Adrenal gland (tissue), 9 donors: ENCODE measurements at regions not wholly inside any gene's neighbourhood (a gene's known extent, or its start where the extent isn't known, plus 50 kb on each side); places are given as distances from the start of the nearest gene placed in this dataset.

Experiments used
- DNase-seq, 7 donors: peaks; one replicate each; pipeline ENCODE4 v3.0.0-alpha.2; 2019 to 2020
- H3K27ac ChIP-seq, 5 donors: fragments of 200-600 bp; sonication (generic) in 4 of 5; 1 replicate in 3 of 5; 2 replicates in 2 of 5; pipeline versions ENCODE4 v1.5.1 to v1.8.0; 2016 to 2020; ENCODE audit warnings: mild to moderate bottlenecking in 1 of 5
- H3K27me3 ChIP-seq: fragments of 200-600 bp; 2 replicates; pipeline ENCODE4 v1.8.0; 2021
- H3K36me3 ChIP-seq, 2 donors: fragments of 200-600 bp; replicated peaks in 1 of 2; 1 replicate in 1 of 2; 2 replicates in 1 of 2; pipeline versions ENCODE4 v1.5.1 to v1.8.0; 2018 to 2022
- H3K4me1 ChIP-seq, 2 donors: fragments of 200-600 bp; replicated peaks in 1 of 2; 1 replicate in 1 of 2; 2 replicates in 1 of 2; pipeline versions ENCODE4 v1.5.1 to v1.8.0; 2018 to 2021
- H3K4me3 ChIP-seq, 4 donors: fragments of 200-600 bp; sonication (generic) in 3 of 4; one replicate each; pipeline ENCODE4 v1.5.1; 2016 to 2018
- H3K9me3 ChIP-seq, 3 donors: fragments of 200-600 bp; sonication (generic) in 1 of 3; replicated peaks in 1 of 3; 1 replicate in 2 of 3; 2 replicates in 1 of 3; pipeline versions ENCODE4 v1.5.1 to v1.8.0; 2016 to 2021
- POLR2A ChIP-seq, 2 donors: fragments of 450-650 bp; IDR thresholded peaks; one replicate each; pipeline ENCODE4 v1.6.1; 2017; ENCODE audit warnings: antibody characterized with exemption in 2 of 2, mild to moderate bottlenecking in 2 of 2, moderate library complexity in 1 of 2
- WGBS, 4 donors: extraction: QIAGEN DNeasy Blood & Tissue Kit in 2 of 4; methylation state at CpG; one replicate each; pipeline versions ENCODE4 v1.1.5 to v1.1.7; 2013 to 2017; 5-methylcytosine and 5-hydroxymethylcytosine counted together
- intact Hi-C, 2 donors: fragments of 100-400 bp; cut with DNase I; formaldehyde crosslinking; loops; one replicate each; pipeline versions ENCODE4 v1.14.1 to v1.15.0; 2022 to 2023
- TF ChIP-seq, protein P1 (sequence below), 6 experiments: fragments of 450-650 bp in 4 of 6; fragments of 200-600 bp in 2 of 6; sonication (generic) in 1 of 6; IDR thresholded peaks; 1 replicate in 5 of 6; 2 replicates in 1 of 6; pipeline versions ENCODE4 v1.5.1 to v1.8.0; 2016 to 2021; ENCODE audit warnings: antibody characterized with exemption in 6 of 6, mild to moderate bottlenecking in 2 of 6, moderate library complexity in 1 of 6
- donor health status: healthy with polysubstance abuse.
- donor health status: Bipolar disorder and iron deficiency.
- donor health status: DM: yes; HTN: yes; CAD: no.
- donor health status: DM: no; HTN: no; CAD: no.
- donor health status: DM: no; HTN: no; CAD: no.

DNA sequence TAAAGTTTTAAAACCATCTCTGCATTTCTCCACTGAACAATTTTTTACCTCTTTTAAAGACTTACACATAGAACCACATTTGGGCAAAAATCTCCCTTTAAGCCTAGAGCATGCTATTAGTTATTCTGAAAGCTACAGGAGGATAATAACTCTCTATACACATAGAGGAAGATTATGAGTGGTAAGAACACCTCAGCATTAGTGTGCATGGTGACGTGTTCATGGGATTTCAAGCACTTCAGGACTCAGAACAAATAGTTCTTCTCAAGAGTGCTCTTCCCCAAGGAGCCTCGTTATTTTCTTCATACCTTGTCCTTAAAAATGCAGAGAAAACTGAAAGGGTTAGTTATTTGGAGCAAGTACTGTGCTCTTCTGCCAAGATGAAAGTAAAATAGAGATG, 256.9 kb upstream of the TUSC1 start:
- no peaks in the 10 kb centered on the region for H3K9me3 ChIP-seq
- no peaks in the 10 kb centered on the region for H3K36me3 ChIP-seq
- no peak overlapping the region for H3K27ac ChIP-seq
- no peak for DNase-seq
- H3K4me1 ChIP-seq: no peaks in the 10 kb centered on the region
- WGBS, 4 donors: 51 to 67% (median 61%) methylated on average over 2 of the region's 2 CpGs
- no peaks in the 10 kb centered on the region for H3K27me3 ChIP-seq
- H3K4me3 ChIP-seq: no peak overlapping the region
- no peak for TF ChIP-seq POLR2A (IDR thresholded peaks at IDR 0.05)
- TF ChIP-seq, protein P1, sequence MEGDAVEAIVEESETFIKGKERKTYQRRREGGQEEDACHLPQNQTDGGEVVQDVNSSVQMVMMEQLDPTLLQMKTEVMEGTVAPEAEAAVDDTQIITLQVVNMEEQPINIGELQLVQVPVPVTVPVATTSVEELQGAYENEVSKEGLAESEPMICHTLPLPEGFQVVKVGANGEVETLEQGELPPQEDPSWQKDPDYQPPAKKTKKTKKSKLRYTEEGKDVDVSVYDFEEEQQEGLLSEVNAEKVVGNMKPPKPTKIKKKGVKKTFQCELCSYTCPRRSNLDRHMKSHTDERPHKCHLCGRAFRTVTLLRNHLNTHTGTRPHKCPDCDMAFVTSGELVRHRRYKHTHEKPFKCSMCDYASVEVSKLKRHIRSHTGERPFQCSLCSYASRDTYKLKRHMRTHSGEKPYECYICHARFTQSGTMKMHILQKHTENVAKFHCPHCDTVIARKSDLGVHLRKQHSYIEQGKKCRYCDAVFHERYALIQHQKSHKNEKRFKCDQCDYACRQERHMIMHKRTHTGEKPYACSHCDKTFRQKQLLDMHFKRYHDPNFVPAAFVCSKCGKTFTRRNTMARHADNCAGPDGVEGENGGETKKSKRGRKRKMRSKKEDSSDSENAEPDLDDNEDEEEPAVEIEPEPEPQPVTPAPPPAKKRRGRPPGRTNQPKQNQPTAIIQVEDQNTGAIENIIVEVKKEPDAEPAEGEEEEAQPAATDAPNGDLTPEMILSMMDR (IDR thresholded peaks at IDR 0.05): no peak
- intact Hi-C loops: no loop called here

DNA sequence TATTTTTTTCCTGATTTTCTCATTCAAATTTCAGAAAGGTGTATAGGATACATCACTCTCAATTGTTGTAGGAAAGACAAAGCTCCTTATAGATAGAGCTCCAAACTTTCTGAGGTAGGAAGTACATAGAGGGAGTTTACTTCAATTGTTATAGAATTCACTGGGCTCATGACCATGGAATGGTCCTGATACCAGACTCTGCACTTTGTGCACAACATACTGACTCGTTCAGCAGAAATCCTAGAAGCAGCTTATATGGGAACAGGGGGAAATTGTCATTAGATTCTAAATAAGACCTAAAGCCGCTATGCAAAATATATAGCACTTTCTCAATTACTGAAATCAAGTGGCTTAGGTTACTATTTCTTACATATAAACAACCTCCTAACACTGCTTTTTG, 240.5 kb upstream of the TUSC1 start:
- TF ChIP-seq, protein P1 (IDR thresholded peaks at IDR 0.05): no peak
- no peak for TF ChIP-seq POLR2A (IDR thresholded peaks at IDR 0.05)
- 54 to 77% (median 69%) methylated on average over 2 of the region's 2 CpGs for WGBS, 4 donors
- no peak for DNase-seq
- Histone ChIP-seq H3K27me3 (no peaks in the 10 kb centered on the region), H3K4me1 (no peaks in the 10 kb centered on the region), H3K27ac (no peak overlapping the region), H3K9me3 (no peaks in the 10 kb centered on the region), H3K4me3 (no peak overlapping the region), H3K36me3 (no peaks in the 10 kb centered on the region)
- intact Hi-C loops: no loop called here

DNA sequence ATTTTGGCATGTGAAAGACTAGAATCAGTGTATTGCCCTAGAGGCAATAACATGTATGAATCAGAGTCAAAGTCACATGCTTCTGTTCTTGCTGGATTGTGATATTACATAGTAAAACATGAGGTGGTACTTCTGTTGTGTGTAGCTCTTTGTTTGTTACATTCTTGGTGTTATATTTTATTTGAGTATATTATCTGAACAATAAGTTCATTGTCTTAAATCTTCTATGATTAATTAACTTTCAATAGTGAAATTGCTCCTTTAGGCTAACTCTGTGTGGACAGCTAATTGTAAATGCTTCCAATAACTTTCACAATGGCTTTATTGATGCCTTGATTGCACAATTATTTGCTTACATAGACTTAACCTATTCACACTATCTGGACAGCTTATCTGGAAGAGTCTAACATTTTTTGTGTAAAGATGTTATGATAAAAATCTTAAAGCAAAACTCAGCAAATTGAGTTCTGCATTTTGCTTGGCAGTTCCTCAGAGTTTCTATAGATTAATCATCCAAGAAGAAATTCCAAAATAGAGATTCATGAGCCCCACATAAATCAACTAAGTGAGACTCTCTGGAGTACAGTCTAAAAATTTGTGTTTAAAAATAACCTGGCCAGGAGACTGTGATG, 239.6 kb upstream of the TUSC1 start:
- TF ChIP-seq, protein P1 (IDR thresholded peaks at IDR 0.05): no peak
- no peak for TF ChIP-seq POLR2A (IDR thresholded peaks at IDR 0.05)
- no peak for DNase-seq
- intact Hi-C loops: no loop called here
- Histone ChIP-seq H3K9me3 (no peaks in the 10 kb centered on the region), H3K4me3 (no peak overlapping the region), H3K36me3 (no peaks in the 10 kb centered on the region), H3K27me3 (no peaks in the 10 kb centered on the region), H3K27ac (no peak overlapping the region), H3K4me1 (no peaks in the 10 kb centered on the region)

DNA sequence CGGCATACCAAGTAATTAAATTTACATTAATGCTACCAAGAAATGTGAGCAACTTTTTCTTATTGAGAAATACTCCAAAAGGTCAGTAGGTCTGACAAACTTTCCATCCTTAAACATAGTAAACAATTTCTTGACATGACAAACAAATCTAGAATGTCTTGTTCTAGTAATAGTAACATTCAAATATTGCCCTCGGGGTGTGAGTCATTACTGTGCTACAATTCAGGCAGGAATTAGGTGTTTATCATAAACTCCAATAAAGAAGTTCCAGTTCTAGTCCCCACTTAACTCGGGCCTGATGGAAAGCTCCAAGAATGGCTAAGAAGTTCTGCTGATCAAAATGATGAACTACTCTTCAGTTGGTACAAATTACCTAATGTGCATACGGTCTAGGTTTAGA, 235.6 kb upstream of the TUSC1 start:
- Histone ChIP-seq H3K27me3 (no peaks in the 10 kb centered on the region), H3K4me1 (no peaks in the 10 kb centered on the region), H3K9me3 (no peaks in the 10 kb centered on the region), H3K27ac (no peak overlapping the region), H3K4me3 (no peak overlapping the region), H3K36me3 (no peaks in the 10 kb centered on the region)
- TF ChIP-seq, protein P1 (IDR thresholded peaks at IDR 0.05): no peak
- no peak for TF ChIP-seq POLR2A (IDR thresholded peaks at IDR 0.05)
- DNase-seq: no peak
- intact Hi-C loops: no loop called here
- WGBS, 4 donors: 71 to 83% (median 78%) methylated on average over 4 of the region's 4 CpGs
